IPS-20b (cell line): ENCODE measurements at regions not wholly inside any gene's neighbourhood (a gene's known extent, or its start where the extent isn't known, plus 50 kb on each side); places are given as distances from the start of the nearest gene placed in this dataset.
"Not testable (repeated sequence)": the region's sequence is repeated elsewhere in the genome, so short reads cannot be mapped to it uniquely, and the experiment has no call there.

Experiments
- H3K27ac ChIP-seq: one replicate; pipeline ENCODE4 v1.5.1; 2013; ENCODE audit warnings: low read length
- H3K27me3 ChIP-seq: 2 replicates; pipeline ENCODE4 v1.6.1; 2013; ENCODE audit warnings: mild to moderate bottlenecking, low read length, inconsistent platforms; ENCODE audit not compliant: insufficient read depth
- H3K36me3 ChIP-seq: 2 replicates; pipeline ENCODE4 v1.6.1; 2013; ENCODE audit warnings: low read depth, mild to moderate bottlenecking, inconsistent platforms, low read length, moderate library complexity; ENCODE audit not compliant: insufficient read depth
- H3K4me1 ChIP-seq: 2 replicates; pipeline ENCODE4 v1.6.1; 2013; ENCODE audit warnings: mild to moderate bottlenecking, control low read depth, inconsistent platforms, low read length, moderate library complexity; ENCODE audit not compliant: insufficient read depth
- H3K4me3 ChIP-seq: 2 replicates; pipeline ENCODE4 v1.5.1; 2013; ENCODE audit warnings: mild to moderate bottlenecking, low read length, inconsistent platforms
- H3K9ac ChIP-seq: 2 replicates; pipeline ENCODE4 v1.6.1; 2013; ENCODE audit warnings: low read depth, mild to moderate bottlenecking, inconsistent platforms, low read length, moderate library complexity
- H3K9me3 ChIP-seq: 2 replicates; pipeline ENCODE4 v1.6.1; 2013; ENCODE audit warnings: mild to moderate bottlenecking, low read depth, low read length, inconsistent platforms; ENCODE audit not compliant: insufficient read depth

DNA sequence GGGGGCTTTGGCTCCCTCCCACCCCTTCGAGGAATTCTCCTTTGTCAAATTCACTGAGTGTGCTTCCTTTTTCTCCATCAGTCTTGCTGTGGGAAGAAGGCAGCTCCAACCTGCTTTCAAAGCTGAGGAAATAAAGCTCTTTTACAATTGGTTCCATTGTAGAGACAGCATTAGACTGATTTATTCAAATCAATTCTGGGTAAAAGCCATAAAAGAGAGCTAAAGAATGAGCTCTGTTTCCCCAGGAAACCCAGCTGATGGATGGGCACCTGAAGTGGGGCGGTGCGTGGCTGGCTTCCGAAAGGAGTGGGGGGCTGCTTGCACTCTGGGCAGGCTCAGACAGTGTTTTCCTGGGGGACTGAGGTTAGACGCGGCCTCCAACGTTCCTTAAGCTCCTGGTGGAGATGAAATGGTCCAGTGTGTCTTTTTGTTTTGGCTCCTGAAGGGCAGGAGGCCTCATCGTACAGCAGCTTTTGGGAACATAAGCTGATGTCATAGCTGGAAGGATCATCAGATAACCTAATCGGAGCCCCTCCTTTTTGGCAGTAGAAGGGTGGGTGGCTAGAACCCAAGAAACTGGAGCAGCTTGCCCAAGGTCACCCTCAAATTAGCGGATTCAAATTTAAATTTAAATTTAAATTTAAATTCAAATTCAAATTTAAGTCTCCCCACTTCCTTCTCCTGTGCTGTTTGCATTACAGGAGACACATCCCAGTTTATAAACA, 128.5 kb upstream of the EEF2KMT start:
- H3K27ac ChIP-seq: no peak overlapping the region
- H3K9ac ChIP-seq: no peak overlapping the region
- peaks cover 13% of the 10 kb centered on the region; the same call in 1 of the 2 replicates for H3K4me1 ChIP-seq
- H3K36me3 ChIP-seq: no peaks in the 10 kb centered on the region
- H3K9me3 ChIP-seq: no peaks in the 10 kb centered on the region
- H3K4me3 ChIP-seq: no peak overlapping the region
- no peaks in the 10 kb centered on the region for H3K27me3 ChIP-seq

DNA sequence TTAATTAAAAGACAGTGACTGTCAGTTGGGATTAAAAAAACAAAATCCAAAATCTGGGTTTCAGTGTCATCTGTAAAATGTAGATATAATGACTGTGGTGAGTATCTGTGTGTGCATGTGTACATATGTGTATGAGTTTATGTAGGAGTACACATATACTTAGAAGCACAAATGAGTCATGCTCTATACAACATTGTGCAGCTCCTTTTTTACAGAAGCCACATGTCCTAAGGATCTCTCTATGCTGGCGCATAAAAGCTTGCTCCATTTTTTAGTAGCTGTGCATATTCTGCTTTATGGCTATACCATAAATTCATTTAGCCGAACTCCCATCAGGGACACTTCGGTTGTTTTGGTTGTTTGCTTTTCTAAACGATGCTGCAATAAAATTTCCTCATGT, 125.2 kb upstream of the EEF2KMT start:
- no peak overlapping the region for H3K9ac ChIP-seq
- H3K4me1 ChIP-seq: peaks cover 9% of the 10 kb centered on the region; the same call in 1 of the 2 replicates
- H3K27me3 ChIP-seq: peaks cover 6% of the 10 kb centered on the region; the same call in 1 of the 2 replicates
- no peak overlapping the region for H3K27ac ChIP-seq
- no peak overlapping the region for H3K4me3 ChIP-seq
- H3K9me3 ChIP-seq: no peaks in the 10 kb centered on the region
- H3K36me3 ChIP-seq: no peaks in the 10 kb centered on the region

DNA sequence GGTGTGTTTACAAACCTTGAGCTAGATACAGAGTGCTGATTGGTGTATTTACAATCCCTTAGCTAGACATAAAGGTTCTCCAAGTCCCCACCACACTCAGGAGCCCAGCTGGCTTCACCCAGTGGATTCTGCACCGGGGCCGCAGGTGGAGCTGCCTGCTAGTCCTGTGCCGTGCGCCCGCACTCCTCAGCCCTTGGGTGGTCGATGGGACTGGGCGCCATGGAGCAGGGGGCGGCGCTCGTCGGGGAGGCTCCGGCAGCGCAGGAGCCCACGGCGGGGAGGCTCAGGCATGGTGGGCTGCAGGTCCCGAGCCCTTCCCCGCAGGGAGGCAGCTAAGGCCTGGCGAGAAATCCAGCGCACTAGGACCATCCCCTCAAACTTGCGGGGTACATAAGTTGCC, 124.2 kb upstream of the EEF2KMT start:
- not testable (repeated sequence) for H3K27ac ChIP-seq, H3K4me1 ChIP-seq, H3K9me3 ChIP-seq, H3K36me3 ChIP-seq, H3K4me3 ChIP-seq, H3K9ac ChIP-seq
- peaks cover 13% of the 10 kb centered on the region; the same call in 1 of the 2 replicates for H3K27me3 ChIP-seq

DNA sequence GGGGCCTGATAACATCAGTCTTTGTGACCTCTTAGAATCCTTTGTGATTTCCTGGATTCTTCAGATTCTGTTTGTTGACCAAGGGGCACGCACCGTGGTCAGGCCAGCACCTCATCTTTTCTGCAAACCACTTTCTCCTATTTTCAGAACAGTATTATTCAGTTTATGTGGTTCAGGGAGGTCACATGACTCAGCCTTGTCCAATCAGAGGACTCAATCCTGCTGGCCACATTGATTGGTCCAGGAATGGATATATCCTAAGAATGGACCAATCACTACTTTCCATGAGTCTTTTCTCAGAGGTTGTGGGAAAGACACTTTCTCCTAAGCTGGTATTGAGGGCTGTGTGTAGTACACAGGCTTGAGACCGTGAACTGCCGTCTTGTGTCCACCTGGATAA, 123.1 kb upstream of the EEF2KMT start:
- Histone ChIP-seq H3K27me3 (peaks cover 25% of the 10 kb centered on the region; the same call in 1 of the 2 replicates), H3K36me3 (no peaks in the 10 kb centered on the region), H3K4me3 (no peak overlapping the region), H3K9me3 (no peaks in the 10 kb centered on the region), H3K27ac (no peak overlapping the region), H3K9ac (no peak overlapping the region), H3K4me1 (peaks cover 1% of the 10 kb centered on the region; the same call in 1 of the 2 replicates)

DNA sequence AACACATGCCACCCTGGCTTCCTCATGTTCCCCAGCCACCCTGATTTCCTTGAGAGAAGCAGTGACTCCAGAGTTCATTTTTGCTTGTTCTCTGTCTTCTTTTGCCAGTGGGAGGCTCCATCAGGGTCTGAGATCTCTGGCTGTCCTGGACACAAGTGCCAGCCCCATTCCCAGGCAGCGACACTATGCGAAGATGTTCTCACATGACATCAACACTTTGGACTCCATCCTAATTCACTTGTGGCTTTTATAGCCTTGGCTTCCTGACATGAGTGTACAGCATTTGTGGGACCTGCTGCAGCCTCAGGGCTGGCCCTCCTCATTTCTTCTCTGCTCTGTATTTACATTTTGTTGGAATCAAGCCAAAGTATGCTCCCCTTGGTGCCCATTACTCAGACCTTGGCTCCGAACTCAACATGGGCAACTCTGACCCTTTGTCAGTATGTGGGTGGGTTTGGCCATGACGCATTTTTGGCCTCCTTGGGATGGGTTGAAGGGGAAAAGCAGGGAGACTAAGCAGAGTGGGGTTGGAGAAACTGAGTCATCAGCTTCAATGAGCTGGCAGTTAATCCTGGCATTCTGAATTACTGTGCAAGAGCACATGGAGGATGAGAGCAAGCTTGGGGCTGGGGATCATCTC, 119.0 kb upstream of the EEF2KMT start:
- no peaks in the 10 kb centered on the region for H3K36me3 ChIP-seq
- peaks cover 13% of the 10 kb centered on the region for H3K4me1 ChIP-seq
- no peaks in the 10 kb centered on the region; the same call in 1 of the 2 replicates for H3K9me3 ChIP-seq
- no peak overlapping the region for H3K9ac ChIP-seq
- H3K27ac ChIP-seq: no peak overlapping the region
- peaks cover 59% of the 10 kb centered on the region for H3K27me3 ChIP-seq
- no peak overlapping the region for H3K4me3 ChIP-seq

DNA sequence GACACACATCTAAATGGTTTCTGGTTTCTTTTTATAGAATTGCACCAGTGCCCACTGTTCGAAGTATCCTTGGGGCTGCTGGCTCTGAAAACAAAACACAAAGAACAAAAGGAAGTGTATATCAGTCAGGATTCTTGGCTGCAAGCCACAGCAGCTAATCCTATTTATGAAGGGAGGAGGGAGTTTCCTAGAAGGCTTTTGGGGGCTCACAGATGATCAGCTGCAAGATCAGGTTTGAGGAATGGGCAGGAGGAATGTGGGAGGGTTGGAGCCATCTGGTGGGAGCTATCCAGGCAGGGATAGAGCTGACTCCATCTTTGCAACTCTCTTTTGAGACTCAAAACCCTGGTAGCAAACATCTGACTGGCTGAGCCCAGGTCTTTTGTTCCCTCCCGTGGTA, 118.3 kb upstream of the EEF2KMT start:
- Histone ChIP-seq H3K4me3 (no peak overlapping the region), H3K9me3 (no peaks in the 10 kb centered on the region; the same call in 1 of the 2 replicates), H3K36me3 (no peaks in the 10 kb centered on the region), H3K27ac (no peak overlapping the region), H3K9ac (no peak overlapping the region), H3K4me1 (peaks cover 13% of the 10 kb centered on the region), H3K27me3 (peaks cover 65% of the 10 kb centered on the region)

DNA sequence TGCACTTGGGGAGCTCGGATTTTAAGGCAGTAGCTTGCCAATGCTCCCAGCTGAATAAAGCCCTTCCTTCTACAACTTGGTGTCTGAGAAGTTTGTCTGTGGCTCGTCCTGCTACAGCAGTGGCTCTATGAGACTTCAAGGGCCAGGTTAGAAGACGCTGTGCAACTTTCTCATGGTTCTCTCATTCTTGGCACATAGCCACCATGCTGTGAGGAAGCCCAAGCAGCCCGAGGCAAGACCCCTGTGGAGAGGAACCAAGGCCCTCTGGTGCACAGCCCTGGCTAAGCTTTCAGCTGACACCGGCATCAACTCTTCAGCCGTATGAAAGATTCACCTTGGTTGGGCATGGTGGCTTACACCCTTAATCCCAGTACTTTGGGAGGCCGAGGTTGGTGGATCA, 116.9 kb upstream of the EEF2KMT start:
- Histone ChIP-seq H3K4me1 (peaks cover 13% of the 10 kb centered on the region), H3K27ac (no peak overlapping the region), H3K9me3 (no peaks in the 10 kb centered on the region; the same call in 1 of the 2 replicates), H3K9ac (no peak overlapping the region), H3K4me3 (no peak overlapping the region), H3K27me3 (peaks cover 73% of the 10 kb centered on the region), H3K36me3 (no peaks in the 10 kb centered on the region)

DNA sequence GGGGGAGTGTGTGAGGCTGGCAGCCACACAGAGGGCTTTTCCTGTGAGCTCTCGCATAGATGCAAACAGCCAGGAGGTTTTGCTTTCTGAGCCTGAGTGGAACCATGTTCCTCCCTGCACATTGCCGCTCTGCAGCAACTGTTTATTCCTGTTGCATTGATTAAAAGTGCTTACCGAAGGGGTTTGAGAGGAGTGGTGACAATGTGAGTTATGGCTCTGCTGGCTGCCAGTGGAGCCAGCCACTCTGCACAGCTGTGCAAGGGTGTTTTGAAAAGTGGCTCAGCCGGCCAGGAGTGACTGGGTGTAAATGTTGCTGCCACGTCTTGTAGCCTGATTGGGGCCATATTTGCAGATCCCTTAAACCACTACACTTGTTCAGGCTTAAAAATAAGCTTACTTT, 114.9 kb upstream of the EEF2KMT start:
- not testable (repeated sequence) for H3K27ac ChIP-seq, H3K9me3 ChIP-seq, H3K36me3 ChIP-seq, H3K9ac ChIP-seq
- Histone ChIP-seq H3K27me3 (peaks cover 65% of the 10 kb centered on the region), H3K4me1 (peaks cover 13% of the 10 kb centered on the region), H3K4me3 (peak overlapping the region; percentile 56; the same call in 1 of the 2 replicates)

DNA sequence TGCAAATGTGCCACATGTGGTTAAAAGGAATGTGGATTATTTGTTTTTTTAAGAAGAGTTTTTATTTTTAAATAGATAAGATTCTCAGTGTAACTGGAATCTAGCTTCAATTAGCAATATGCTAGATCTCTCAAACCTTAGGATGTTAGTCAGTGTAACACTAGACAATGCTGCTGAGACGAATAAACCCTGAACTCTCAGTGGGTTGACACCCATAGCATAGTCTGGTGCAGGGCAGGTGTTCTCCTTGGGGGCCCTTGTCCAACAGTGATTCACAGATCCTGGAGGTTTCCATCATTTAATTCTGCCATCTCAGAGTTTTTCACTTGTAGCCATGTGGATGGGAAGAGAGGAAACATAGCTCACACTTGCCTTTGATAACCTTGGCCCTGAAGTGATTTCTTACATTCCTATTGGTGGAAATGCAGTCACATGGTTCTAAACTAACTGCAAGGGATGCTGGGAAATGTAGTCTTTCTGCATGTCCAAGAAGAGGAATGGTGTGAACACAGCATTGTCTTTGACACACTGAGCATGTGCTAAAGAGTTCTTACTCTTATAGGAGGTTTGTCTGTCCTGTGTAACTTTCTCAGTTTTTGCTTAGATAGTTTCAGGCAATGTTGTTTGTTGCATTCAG, 110.4 kb upstream of the EEF2KMT start:
- H3K4me1 ChIP-seq, H3K27ac ChIP-seq, H3K4me3 ChIP-seq, H3K36me3 ChIP-seq, H3K9me3 ChIP-seq, H3K9ac ChIP-seq: not testable (repeated sequence)
- H3K27me3 ChIP-seq: peaks cover 29% of the 10 kb centered on the region

DNA sequence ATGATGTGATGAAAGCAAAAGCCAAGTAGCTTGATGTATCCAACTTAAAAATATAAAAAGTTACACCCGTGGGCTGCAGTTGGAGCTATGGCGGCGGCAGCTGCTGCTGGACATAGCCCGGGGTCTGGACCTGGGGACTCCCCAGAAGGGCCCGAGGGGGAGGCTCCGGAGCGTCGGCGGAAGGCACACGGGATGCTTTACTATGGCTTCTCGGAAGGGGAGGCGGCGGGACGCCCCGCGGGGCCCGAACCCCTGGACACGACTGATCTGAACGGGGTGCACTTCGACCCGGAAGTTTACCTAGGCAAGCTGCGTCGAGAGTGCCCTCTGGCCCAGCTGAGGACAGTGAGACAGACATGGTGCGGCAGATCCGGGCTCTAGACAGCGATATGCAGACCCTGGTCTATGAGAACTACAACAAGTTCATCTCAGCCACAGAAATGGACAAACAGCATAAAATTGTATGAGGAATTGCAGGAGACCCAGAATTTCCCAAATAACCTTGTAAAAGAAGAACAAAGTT, 109.5 kb upstream of the EEF2KMT start:
- H3K27ac ChIP-seq: no peak overlapping the region
- H3K4me1 ChIP-seq: no peaks in the 10 kb centered on the region
- H3K4me3 ChIP-seq: no peak overlapping the region

DNA sequence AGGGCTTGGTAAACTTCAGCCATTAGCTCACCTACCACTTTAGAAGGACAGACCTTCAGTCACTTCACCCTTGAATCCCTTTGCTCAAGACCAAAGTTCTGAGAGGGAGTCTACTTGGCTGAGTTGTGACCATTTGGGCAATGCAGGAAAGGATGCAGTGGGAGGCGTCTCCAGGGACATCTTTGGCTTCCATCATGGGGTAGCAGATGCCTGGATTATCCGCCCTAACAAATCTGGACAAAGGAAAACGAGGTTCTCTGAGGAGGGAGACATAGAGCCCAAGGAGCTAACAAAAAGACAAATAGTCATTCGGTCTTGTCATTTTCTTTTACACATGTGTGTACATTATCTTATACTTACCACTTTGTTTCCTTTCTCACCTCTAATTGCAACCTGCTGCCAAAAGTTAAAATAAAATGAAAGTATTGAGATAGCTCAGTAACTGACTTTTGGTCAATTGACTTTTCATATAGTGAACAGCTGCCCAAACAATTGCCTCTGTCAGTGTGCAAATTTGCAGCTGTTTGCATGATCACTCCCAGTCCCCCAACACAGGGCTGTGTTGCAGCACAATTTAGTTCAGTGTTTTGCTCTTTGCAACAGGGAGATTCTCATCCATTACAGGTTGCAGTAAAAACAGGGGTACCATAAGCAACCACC, 108.9 kb upstream of the EEF2KMT start:
- H3K4me3 ChIP-seq: no peak overlapping the region
- no peaks in the 10 kb centered on the region for H3K4me1 ChIP-seq
- no peaks in the 10 kb centered on the region for H3K36me3 ChIP-seq
- H3K9me3 ChIP-seq: no peaks in the 10 kb centered on the region; the same call in 1 of the 2 replicates
- H3K27me3 ChIP-seq: peaks cover 14% of the 10 kb centered on the region
- no peak overlapping the region for H3K9ac ChIP-seq
- H3K27ac ChIP-seq: no peak overlapping the region

More for the DNA sequence above, 109.5 kb upstream of the EEF2KMT start:
- H3K27me3 ChIP-seq: peaks cover 20% of the 10 kb centered on the region
- H3K9ac ChIP-seq: no peak overlapping the region
- no peaks in the 10 kb centered on the region; the same call in 1 of the 2 replicates for H3K9me3 ChIP-seq
- H3K36me3 ChIP-seq: no peaks in the 10 kb centered on the region
